Uterus (tissue), 3 donors: ENCODE measurements at regions not wholly inside any gene's neighbourhood (a gene's known extent, or its start where the extent isn't known, plus 50 kb on each side); places are given as distances from the start of the nearest gene placed in this dataset.
"Not testable (repeated sequence)": the region's sequence is repeated elsewhere in the genome, so short reads cannot be mapped to it uniquely, and the experiment has no call there.

Source experiments
- DNase-seq, 2 donors: peaks; one replicate each; pipeline ENCODE4 v3.0.0-alpha.2; 2019 to 2020
- H3K27ac ChIP-seq, 2 donors: fragments of 200-600 bp; sonication (generic); 1 replicate in 1 of 2; 2 replicates in 1 of 2; pipeline ENCODE4 v1.5.1; 2016 to 2018
- H3K27me3 ChIP-seq, 2 donors: fragments of 200-600 bp; sonication (generic); one replicate each; pipeline ENCODE4 v1.5.1; 2018 to 2019; ENCODE audit warnings: control low read depth in 1 of 2
- H3K36me3 ChIP-seq, 2 donors: fragments of 200-600 bp; sonication (generic); one replicate each; pipeline ENCODE4 v1.5.1; 2019; ENCODE audit warnings: control low read depth in 1 of 2
- H3K4me1 ChIP-seq, 2 donors: fragments of 200-600 bp; sonication (generic); one replicate each; pipeline ENCODE4 v1.5.1; 2018 to 2019; ENCODE audit warnings: control low read depth in 1 of 2
- H3K4me3 ChIP-seq, 2 donors: fragments of 200-600 bp; sonication (generic); 1 replicate in 1 of 2; 2 replicates in 1 of 2; pipeline ENCODE4 v1.5.1; 2018 to 2019; ENCODE audit warnings: mild to moderate bottlenecking in 1 of 2
- H3K9me3 ChIP-seq, 2 donors: fragments of 200-600 bp; sonication (generic); one replicate each; pipeline ENCODE4 v1.5.1; 2019; ENCODE audit warnings: control low read depth in 1 of 2
- CTCF ChIP-seq, 4 experiments: fragments of 200-600 bp in 2 of 4; fragments of 450-650 bp in 2 of 4; sonication (generic) in 2 of 4; IDR thresholded peaks; one replicate each; pipeline ENCODE4 v1.5.1; 2016 to 2019; ENCODE audit warnings: antibody characterized with exemption in 4 of 4, mild to moderate bottlenecking in 2 of 4, moderate library complexity in 1 of 4
- POLR2A ChIP-seq, 2 donors: fragments of 450-650 bp; IDR thresholded peaks; one replicate each; pipeline ENCODE4 v1.6.1; 2016; ENCODE audit warnings: antibody characterized with exemption in 2 of 2, mild to moderate bottlenecking in 1 of 2, moderate library complexity in 1 of 2
- intact Hi-C: fragments of 100-400 bp; cut with DNase I; formaldehyde crosslinking; loops from one replicate; pipeline ENCODE4 v1.15.1; 2023; ENCODE audit warnings: low total_unique reads
- donor health status: DM: yes; HTN: yes; CAD: no.

GRCh38 chr9:74140141-74140540 is 357.0 kb upstream of the RORB start:
- Histone ChIP-seq H3K27me3 (no peaks in the 10 kb centered on the region), H3K4me3 (no peak overlapping the region), H3K36me3 (no peaks in the 10 kb centered on the region), H3K27ac (no peak overlapping the region), H3K4me1 (no peaks in the 10 kb centered on the region), H3K9me3 (no peaks in the 10 kb centered on the region)
- DNase-seq = no peak
- intact Hi-C loops = no loop called here
- TF ChIP-seq CTCF (IDR thresholded peaks at IDR 0.05) (no peak), POLR2A (IDR thresholded peaks at IDR 0.05) (no peak)

- Histone ChIP-seq H3K9me3 (no peaks in the 10 kb centered on the region), H3K27me3 (no peaks in the 10 kb centered on the region), H3K36me3 (no peaks in the 10 kb centered on the region), H3K4me3 (no peak overlapping the region), H3K27ac (no peak overlapping the region), H3K4me1 (no peaks in the 10 kb centered on the region)
- intact Hi-C loops = no loop called here
- no peak for TF ChIP-seq POLR2A (IDR thresholded peaks at IDR 0.05)
- no peak for TF ChIP-seq CTCF (IDR thresholded peaks at IDR 0.05)
- DNase-seq = no peak
Measured at GRCh38 chr9:74147906-74148305, 349.2 kb upstream of the RORB start.

GRCh38 chr9:74172874-74173273 is 324.3 kb upstream of the RORB start:
- H3K4me3 ChIP-seq = no peak overlapping the region
- intact Hi-C loops = no loop called here
- no peaks in the 10 kb centered on the region for H3K27me3 ChIP-seq
- no peak for DNase-seq
- no peaks in the 10 kb centered on the region for H3K4me1 ChIP-seq
- H3K36me3 ChIP-seq = no peaks in the 10 kb centered on the region
- no peak for TF ChIP-seq POLR2A (IDR thresholded peaks at IDR 0.05)
- TF ChIP-seq CTCF (IDR thresholded peaks at IDR 0.05) = no peak
- no peak overlapping the region for H3K27ac ChIP-seq
- H3K9me3 ChIP-seq = no peaks in the 10 kb centered on the region

- TF ChIP-seq POLR2A (IDR thresholded peaks at IDR 0.05) (no peak), CTCF (IDR thresholded peaks at IDR 0.05) (no peak)
- Histone ChIP-seq H3K4me3 (no peak overlapping the region), H3K4me1 (no peaks in the 10 kb centered on the region), H3K27me3 (no peaks in the 10 kb centered on the region), H3K27ac (no peak overlapping the region), H3K9me3 (no peaks in the 10 kb centered on the region), H3K36me3 (no peaks in the 10 kb centered on the region)
- intact Hi-C loops = no loop called here
- DNase-seq = no peak
Measured at GRCh38 chr9:74173284-74173683, 323.9 kb upstream of the RORB start.

- DNase-seq, H3K27me3 ChIP-seq, intact Hi-C loops, H3K9me3 ChIP-seq, H3K4me3 ChIP-seq, H3K4me1 ChIP-seq, H3K36me3 ChIP-seq, H3K27ac ChIP-seq: not testable (repeated sequence)
Measured at GRCh38 chr9:74197771-74198170, 299.4 kb upstream of the RORB start.

GRCh38 chr9:74205056-74205455 is 292.1 kb upstream of the RORB start:
- intact Hi-C loops = no loop called here
- H3K4me3 ChIP-seq = no peak overlapping the region
- no peak for DNase-seq

More at GRCh38 chr9:74205056-74205455, 292.1 kb upstream of the RORB start:
- Histone ChIP-seq H3K9me3 (no peaks in the 10 kb centered on the region), H3K4me1 (no peaks in the 10 kb centered on the region), H3K27me3 (no peaks in the 10 kb centered on the region), H3K27ac (no peak overlapping the region), H3K36me3 (no peaks in the 10 kb centered on the region)
- TF ChIP-seq CTCF (IDR thresholded peaks at IDR 0.05) = no peak
- TF ChIP-seq POLR2A (IDR thresholded peaks at IDR 0.05) = no peak
